ENCODE measurements at regions not wholly inside any gene's neighbourhood (a gene's known extent, or its start where the extent isn't known, plus 50 kb on each side); places are given as distances from the start of the nearest gene placed in this dataset.

- Histone ChIP-seq H3K4me2 (ENCODE audit: low read depth, low read length, poor library complexity, severe bottlenecking) (no peak overlapping the region), H3K9me2 (replicated peaks; ENCODE audit: insufficient read depth, low read length) (no peaks in the 10 kb centered on the region), H3K27me3 (ENCODE audit: low read length) (no peaks in the 10 kb centered on the region), H3K36me3 (ENCODE audit: insufficient read depth, low read length) (no peaks in the 10 kb centered on the region), H3K79me2 (ENCODE audit: low read length) (no peaks in the 10 kb centered on the region), H3K4me3 (ENCODE audit: low read length) (no peak overlapping the region), H2AFZ (ENCODE audit: low read length) (no peak overlapping the region), H3K9me3 (ENCODE audit: low read length) (no peaks in the 10 kb centered on the region), H3K4me1 (ENCODE audit: low read length) (no peaks in the 10 kb centered on the region), H4K20me1 (ENCODE audit: insufficient read depth, low read depth, low read length) (no peaks in the 10 kb centered on the region), H3K27ac (ENCODE audit: low read length) (no peak overlapping the region), H3K9ac (ENCODE audit: low read length) (no peak overlapping the region)
- DNase-seq, result no peak
Measured at GRCh38 chr1:235022981-235023710, 105.5 kb downstream of the TOMM20 start.

GRCh38 chr1:235022341-235022980 lies 106.2 kb downstream of the TOMM20 start:
- H3K27me3 ChIP-seq (ENCODE audit: low read length), result no peaks in the 10 kb centered on the region
- H3K4me2 ChIP-seq (ENCODE audit: low read depth, low read length, poor library complexity, severe bottlenecking), result no peak overlapping the region
- DNase-seq, result no peak
- no peak overlapping the region for H3K27ac ChIP-seq (ENCODE audit: low read length)
- H3K9ac ChIP-seq (ENCODE audit: low read length), result no peak overlapping the region
- no peaks in the 10 kb centered on the region for H3K36me3 ChIP-seq (ENCODE audit: insufficient read depth, low read length)
- no peak overlapping the region for H2AFZ ChIP-seq (ENCODE audit: low read length)
- H3K79me2 ChIP-seq (ENCODE audit: low read length), result no peaks in the 10 kb centered on the region
- no peaks in the 10 kb centered on the region for H4K20me1 ChIP-seq (ENCODE audit: insufficient read depth, low read depth, low read length)
- H3K4me3 ChIP-seq (ENCODE audit: low read length), result no peak overlapping the region
- H3K9me2 ChIP-seq (replicated peaks; ENCODE audit: insufficient read depth, low read length), result no peaks in the 10 kb centered on the region
- no peaks in the 10 kb centered on the region for H3K4me1 ChIP-seq (ENCODE audit: low read length)
- no peaks in the 10 kb centered on the region for H3K9me3 ChIP-seq (ENCODE audit: low read length)

- H4K20me1 ChIP-seq (ENCODE audit: insufficient read depth, low read depth, low read length), result no peaks in the 10 kb centered on the region
- no peak overlapping the region for H2AFZ ChIP-seq (ENCODE audit: low read length)
- DNase-seq, result no peak
- H3K4me2 ChIP-seq (ENCODE audit: low read depth, low read length, poor library complexity, severe bottlenecking), result no peak overlapping the region
- H3K9ac ChIP-seq (ENCODE audit: low read length), result no peak overlapping the region
- no peaks in the 10 kb centered on the region for H3K9me2 ChIP-seq (replicated peaks; ENCODE audit: insufficient read depth, low read length)
- no peaks in the 10 kb centered on the region for H3K27me3 ChIP-seq (ENCODE audit: low read length)
- H3K36me3 ChIP-seq (ENCODE audit: insufficient read depth, low read length), result no peaks in the 10 kb centered on the region
- no peaks in the 10 kb centered on the region for H3K79me2 ChIP-seq (ENCODE audit: low read length)
- H3K27ac ChIP-seq (ENCODE audit: low read length), result no peak overlapping the region
- H3K9me3 ChIP-seq (ENCODE audit: low read length), result no peaks in the 10 kb centered on the region
- no peaks in the 10 kb centered on the region for H3K4me1 ChIP-seq (ENCODE audit: low read length)
- no peak overlapping the region for H3K4me3 ChIP-seq (ENCODE audit: low read length)
Measured at GRCh38 chr1:235021815-235022214, 106.8 kb downstream of the TOMM20 start.

- H3K4me1 ChIP-seq (ENCODE audit: low read length), result no peaks in the 10 kb centered on the region
- DNase-seq, result no peak
Measured at GRCh38 chr1:235021321-235021720, 107.3 kb downstream of the TOMM20 start.

GRCh38 chr1:235019961-235020360 lies 108.7 kb downstream of the TOMM20 start:
- no peaks in the 10 kb centered on the region for H4K20me1 ChIP-seq (ENCODE audit: insufficient read depth, low read depth, low read length)
- no peak overlapping the region for H2AFZ ChIP-seq (ENCODE audit: low read length)
- no peaks in the 10 kb centered on the region for H3K79me2 ChIP-seq (ENCODE audit: low read length)
- no peaks in the 10 kb centered on the region for H3K9me3 ChIP-seq (ENCODE audit: low read length)
- H3K27me3 ChIP-seq (ENCODE audit: low read length), result no peaks in the 10 kb centered on the region
- H3K4me3 ChIP-seq (ENCODE audit: low read length), result no peak overlapping the region
- H3K36me3 ChIP-seq (ENCODE audit: insufficient read depth, low read length), result no peaks in the 10 kb centered on the region
- H3K9ac ChIP-seq (ENCODE audit: low read length), result no peak overlapping the region
- no peaks in the 10 kb centered on the region for H3K9me2 ChIP-seq (replicated peaks; ENCODE audit: insufficient read depth, low read length)
- no peak overlapping the region for H3K27ac ChIP-seq (ENCODE audit: low read length)
- peaks cover 4% of the 10 kb centered on the region for H3K4me1 ChIP-seq (ENCODE audit: low read length)
- DNase-seq, result no peak
- no peak overlapping the region for H3K4me2 ChIP-seq (ENCODE audit: low read depth, low read length, poor library complexity, severe bottlenecking)

More at GRCh38 chr1:235021321-235021720, 107.3 kb downstream of the TOMM20 start:
- Histone ChIP-seq H3K27me3 (ENCODE audit: low read length) (no peaks in the 10 kb centered on the region), H3K36me3 (ENCODE audit: insufficient read depth, low read length) (no peaks in the 10 kb centered on the region), H3K27ac (ENCODE audit: low read length) (no peak overlapping the region), H3K9ac (ENCODE audit: low read length) (no peak overlapping the region), H3K9me2 (replicated peaks; ENCODE audit: insufficient read depth, low read length) (no peaks in the 10 kb centered on the region), H3K79me2 (ENCODE audit: low read length) (no peaks in the 10 kb centered on the region), H3K4me2 (ENCODE audit: low read depth, low read length, poor library complexity, severe bottlenecking) (no peak overlapping the region), H4K20me1 (ENCODE audit: insufficient read depth, low read depth, low read length) (no peaks in the 10 kb centered on the region), H3K4me3 (ENCODE audit: low read length) (no peak overlapping the region), H3K9me3 (ENCODE audit: low read length) (no peaks in the 10 kb centered on the region), H2AFZ (ENCODE audit: low read length) (no peak overlapping the region)

- Histone ChIP-seq H3K36me3 (ENCODE audit: insufficient read depth, low read length) (no peaks in the 10 kb centered on the region), H3K27ac (ENCODE audit: low read length) (no peak overlapping the region), H3K9ac (ENCODE audit: low read length) (no peak overlapping the region), H3K9me2 (replicated peaks; ENCODE audit: insufficient read depth, low read length) (no peaks in the 10 kb centered on the region), H3K79me2 (ENCODE audit: low read length) (no peaks in the 10 kb centered on the region), H2AFZ (ENCODE audit: low read length) (no peak overlapping the region), H3K4me1 (ENCODE audit: low read length) (peaks cover 4% of the 10 kb centered on the region), H3K27me3 (ENCODE audit: low read length) (no peaks in the 10 kb centered on the region), H3K4me2 (ENCODE audit: low read depth, low read length, poor library complexity, severe bottlenecking) (no peak overlapping the region), H3K4me3 (ENCODE audit: low read length) (no peak overlapping the region), H4K20me1 (ENCODE audit: insufficient read depth, low read depth, low read length) (no peaks in the 10 kb centered on the region), H3K9me3 (ENCODE audit: low read length) (no peaks in the 10 kb centered on the region)
- no peak for DNase-seq
Measured at GRCh38 chr1:235019471-235019870, 109.2 kb downstream of the TOMM20 start.

- Histone ChIP-seq H3K4me3 (ENCODE audit: low read length) (no peak overlapping the region), H3K27ac (ENCODE audit: low read length) (no peak overlapping the region), H2AFZ (ENCODE audit: low read length) (no peak overlapping the region), H3K9me2 (replicated peaks; ENCODE audit: insufficient read depth, low read length) (no peaks in the 10 kb centered on the region), H4K20me1 (ENCODE audit: insufficient read depth, low read depth, low read length) (no peaks in the 10 kb centered on the region), H3K4me2 (ENCODE audit: low read depth, low read length, poor library complexity, severe bottlenecking) (no peak overlapping the region), H3K9ac (ENCODE audit: low read length) (no peak overlapping the region), H3K9me3 (ENCODE audit: low read length) (no peaks in the 10 kb centered on the region), H3K4me1 (ENCODE audit: low read length) (peaks cover 4% of the 10 kb centered on the region), H3K36me3 (ENCODE audit: insufficient read depth, low read length) (no peaks in the 10 kb centered on the region), H3K79me2 (ENCODE audit: low read length) (no peaks in the 10 kb centered on the region), H3K27me3 (ENCODE audit: low read length) (no peaks in the 10 kb centered on the region)
- no peak for DNase-seq
Measured at GRCh38 chr1:235018720-235019444, 109.8 kb downstream of the TOMM20 start.

- Histone ChIP-seq H3K27ac (ENCODE audit: low read length) (no peak overlapping the region), H3K4me1 (ENCODE audit: low read length) (peaks cover 4% of the 10 kb centered on the region), H3K4me3 (ENCODE audit: low read length) (no peak overlapping the region), H3K36me3 (ENCODE audit: insufficient read depth, low read length) (no peaks in the 10 kb centered on the region), H2AFZ (ENCODE audit: low read length) (no peak overlapping the region), H3K9ac (ENCODE audit: low read length) (no peak overlapping the region), H3K27me3 (ENCODE audit: low read length) (no peaks in the 10 kb centered on the region), H4K20me1 (ENCODE audit: insufficient read depth, low read depth, low read length) (no peaks in the 10 kb centered on the region), H3K9me3 (ENCODE audit: low read length) (no peaks in the 10 kb centered on the region), H3K4me2 (ENCODE audit: low read depth, low read length, poor library complexity, severe bottlenecking) (no peak overlapping the region), H3K9me2 (replicated peaks; ENCODE audit: insufficient read depth, low read length) (no peaks in the 10 kb centered on the region), H3K79me2 (ENCODE audit: low read length) (no peaks in the 10 kb centered on the region)
- no peak for DNase-seq
Measured at GRCh38 chr1:235018161-235018560, 110.5 kb downstream of the TOMM20 start.

Data from Karpas-422 (cell line).